ENCODE measurements at regions not wholly inside any gene's neighbourhood (a gene's known extent, or its start where the extent isn't known, plus 50 kb on each side); places are given as distances from the start of the nearest gene placed in this dataset.
A peak's percentile ranks its signal among the peaks of the same experiment; 100 is the strongest.
"Not testable (repeated sequence)": the region's sequence is repeated elsewhere in the genome, so short reads cannot be mapped to it uniquely, and the experiment has no call there.

DNA sequence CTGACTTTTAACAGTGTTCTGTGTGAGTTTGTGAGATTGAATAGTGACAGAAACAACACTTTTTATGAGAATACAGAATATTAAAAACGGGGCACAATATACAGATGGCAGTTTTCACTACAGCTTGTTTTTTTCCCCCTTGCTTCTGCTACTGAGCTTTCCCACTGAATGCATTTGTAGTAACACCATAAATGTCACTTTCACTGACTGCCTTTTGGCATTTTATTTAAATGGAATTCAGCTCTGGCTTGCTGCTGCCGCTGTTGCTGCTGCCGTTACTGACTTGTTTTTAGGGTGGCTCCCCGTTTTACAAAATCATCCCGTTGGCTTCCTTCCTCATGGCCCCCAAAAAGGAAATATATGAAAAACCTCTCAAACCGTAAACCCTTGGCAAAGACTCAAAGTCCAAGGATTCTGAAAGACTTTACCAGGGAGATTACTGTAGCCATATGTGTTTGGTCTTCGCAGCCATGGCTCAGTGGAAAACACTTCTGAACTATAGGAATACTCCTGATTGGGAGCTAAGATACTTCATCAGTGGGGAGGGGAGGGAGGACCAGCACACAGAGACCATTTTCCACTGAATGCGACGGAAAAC, 151.0 kb downstream of the NUF2 start:
- Histone ChIP-seq H3K9ac (ENCODE audit: low read depth in 2 of 2, low read length in 2 of 2) (no peak overlapping the region), H3K4me3 (no peak overlapping the region), H3K9me3 (no peaks in the 10 kb centered on the region), H3K4me1 (no peaks in the 10 kb centered on the region), H3K27me3 (no peaks in the 10 kb centered on the region), H3K36me3 (no peaks in the 10 kb centered on the region), H3K27ac (peak overlapping the region; percentile 28)
- no peak for DNase-seq
- intact Hi-C loops (cut with DNase I), result no loop called here
- TF ChIP-seq, protein P1, sequence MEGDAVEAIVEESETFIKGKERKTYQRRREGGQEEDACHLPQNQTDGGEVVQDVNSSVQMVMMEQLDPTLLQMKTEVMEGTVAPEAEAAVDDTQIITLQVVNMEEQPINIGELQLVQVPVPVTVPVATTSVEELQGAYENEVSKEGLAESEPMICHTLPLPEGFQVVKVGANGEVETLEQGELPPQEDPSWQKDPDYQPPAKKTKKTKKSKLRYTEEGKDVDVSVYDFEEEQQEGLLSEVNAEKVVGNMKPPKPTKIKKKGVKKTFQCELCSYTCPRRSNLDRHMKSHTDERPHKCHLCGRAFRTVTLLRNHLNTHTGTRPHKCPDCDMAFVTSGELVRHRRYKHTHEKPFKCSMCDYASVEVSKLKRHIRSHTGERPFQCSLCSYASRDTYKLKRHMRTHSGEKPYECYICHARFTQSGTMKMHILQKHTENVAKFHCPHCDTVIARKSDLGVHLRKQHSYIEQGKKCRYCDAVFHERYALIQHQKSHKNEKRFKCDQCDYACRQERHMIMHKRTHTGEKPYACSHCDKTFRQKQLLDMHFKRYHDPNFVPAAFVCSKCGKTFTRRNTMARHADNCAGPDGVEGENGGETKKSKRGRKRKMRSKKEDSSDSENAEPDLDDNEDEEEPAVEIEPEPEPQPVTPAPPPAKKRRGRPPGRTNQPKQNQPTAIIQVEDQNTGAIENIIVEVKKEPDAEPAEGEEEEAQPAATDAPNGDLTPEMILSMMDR (IDR thresholded peaks at IDR 0.05), result no peak

DNA sequence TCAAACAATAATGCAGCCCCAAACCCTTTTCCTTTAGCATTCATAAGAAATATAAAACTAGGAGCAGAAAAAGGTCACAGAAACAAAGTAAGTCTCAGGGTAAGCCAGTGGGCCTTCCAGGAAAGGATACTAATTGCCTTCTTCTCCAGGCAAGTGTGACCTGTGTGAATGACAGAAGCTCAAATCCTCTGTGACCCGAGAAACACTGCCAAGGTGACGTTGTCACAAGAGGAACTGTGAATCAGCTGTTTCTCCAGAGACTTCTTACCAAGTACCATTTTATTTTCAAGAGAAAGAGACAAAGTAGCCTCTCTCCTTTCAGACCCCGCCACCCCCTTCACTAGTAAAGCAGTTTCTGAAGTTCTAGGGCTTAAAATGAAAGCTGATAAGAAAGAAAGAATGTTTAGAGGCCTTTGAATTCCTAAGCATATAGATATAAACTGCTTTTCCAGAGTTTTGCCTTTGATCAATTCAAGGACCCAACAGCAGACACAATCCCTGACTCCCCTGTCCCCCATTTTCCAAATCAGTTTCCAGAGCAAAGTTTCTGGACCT, 155.6 kb downstream of the NUF2 start:
- Histone ChIP-seq H3K36me3 (no peaks in the 10 kb centered on the region), H3K4me3 (no peak overlapping the region), H3K27me3 (no peaks in the 10 kb centered on the region), H3K9me3 (no peaks in the 10 kb centered on the region), H3K4me1 (no peaks in the 10 kb centered on the region), H3K27ac (no peak overlapping the region), H3K9ac (ENCODE audit: low read depth in 2 of 2, low read length in 2 of 2) (no peak overlapping the region)
- intact Hi-C loops (cut with DNase I), result no loop called here
- no peak for DNase-seq
- TF ChIP-seq, protein P1 (IDR thresholded peaks at IDR 0.05), result no peak

DNA sequence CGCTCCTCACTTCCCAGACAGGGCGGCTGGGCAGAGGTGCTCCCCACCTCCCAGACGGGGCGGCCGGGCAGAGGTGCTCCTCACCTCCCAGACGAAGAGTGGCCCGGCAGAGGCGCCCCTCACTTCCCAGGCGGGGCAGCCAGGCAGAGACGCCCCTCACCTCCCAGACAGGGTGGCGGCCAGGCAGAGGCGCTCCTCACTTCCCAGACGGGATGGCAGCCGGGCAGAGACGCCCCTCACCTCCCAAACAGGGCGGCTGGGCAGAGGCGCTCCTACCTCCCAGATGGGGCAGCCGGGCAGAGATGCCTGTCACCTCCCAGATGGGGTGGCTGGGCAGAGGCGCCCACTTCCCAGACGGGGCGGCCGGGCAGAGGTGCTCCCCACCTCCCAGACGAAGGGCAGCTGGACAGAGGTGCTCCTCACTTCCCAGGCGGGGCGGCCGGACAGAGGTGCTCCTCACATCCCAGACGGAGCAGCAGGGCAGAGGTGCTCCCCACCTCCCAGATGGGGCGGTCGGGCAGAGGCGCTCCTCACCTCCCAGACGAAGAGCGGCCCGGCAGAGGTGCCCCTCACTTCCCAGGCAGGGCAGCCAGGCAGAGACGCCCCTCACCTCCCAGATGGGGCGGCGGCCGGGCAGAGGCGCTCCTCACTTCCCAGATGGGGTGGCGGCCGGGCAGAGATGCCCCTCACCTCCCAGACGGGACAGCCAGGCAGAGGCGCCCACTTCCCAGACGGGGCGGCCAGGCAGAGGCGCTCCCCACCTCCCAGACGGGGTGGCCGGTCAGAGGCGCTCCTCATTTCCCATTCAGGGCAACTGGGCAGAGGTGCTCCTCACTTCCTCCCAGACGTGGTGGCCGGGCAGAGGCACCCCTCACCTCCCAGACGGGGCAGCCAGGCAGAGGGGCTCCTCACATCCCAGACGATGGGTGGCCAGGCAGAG, 176.9 kb downstream of the NUF2 start:
- DNase-seq; H3K27me3 ChIP-seq; H3K9me3 ChIP-seq; intact Hi-C loops (cut with DNase I); H3K36me3 ChIP-seq; H3K4me3 ChIP-seq; H3K9ac ChIP-seq (ENCODE audit: low read depth in 2 of 2, low read length in 2 of 2); H3K27ac ChIP-seq; H3K4me1 ChIP-seq: not testable (repeated sequence)

DNA sequence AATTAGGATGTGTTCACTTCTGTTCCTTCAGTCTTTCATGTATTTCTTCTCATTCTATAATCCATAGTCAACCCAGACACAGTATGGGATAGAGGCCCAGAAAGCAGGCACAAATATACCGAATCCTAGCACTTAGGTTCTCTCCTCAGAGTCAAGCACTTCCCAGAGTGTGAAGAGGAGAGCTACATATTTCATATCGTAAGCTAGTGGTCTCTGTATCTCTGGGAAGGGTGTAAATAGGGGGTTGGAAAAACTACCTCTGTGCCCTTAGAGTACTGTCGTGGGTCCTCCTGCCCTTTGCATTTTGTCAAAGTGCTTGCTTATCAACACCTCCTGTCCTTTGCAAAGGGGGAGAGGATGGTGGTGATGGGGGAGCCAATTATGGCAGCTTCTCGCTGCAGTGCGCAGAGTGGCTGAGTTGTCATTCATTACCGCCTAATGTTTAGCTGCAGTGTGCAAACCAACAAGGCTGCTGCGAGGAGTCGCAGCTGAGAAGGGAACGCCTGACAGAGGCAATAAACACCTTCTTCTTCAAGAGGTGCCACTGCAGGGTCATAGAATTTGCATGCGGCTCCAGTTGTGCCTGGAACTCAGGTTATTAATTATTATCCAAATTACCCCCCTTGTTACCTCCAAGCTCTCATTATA, 182.7 kb downstream of the NUF2 start:
- Histone ChIP-seq H3K36me3 (no peaks in the 10 kb centered on the region), H3K4me1 (no peaks in the 10 kb centered on the region), H3K9me3 (no peaks in the 10 kb centered on the region), H3K27ac (no peak overlapping the region), H3K9ac (ENCODE audit: low read depth in 2 of 2, low read length in 2 of 2) (no peak overlapping the region), H3K4me3 (no peak overlapping the region), H3K27me3 (no peaks in the 10 kb centered on the region)
- no peak for DNase-seq
- intact Hi-C loops (cut with DNase I), result no loop called here
- TF ChIP-seq, protein P1 (IDR thresholded peaks at IDR 0.05), result no peak

DNA sequence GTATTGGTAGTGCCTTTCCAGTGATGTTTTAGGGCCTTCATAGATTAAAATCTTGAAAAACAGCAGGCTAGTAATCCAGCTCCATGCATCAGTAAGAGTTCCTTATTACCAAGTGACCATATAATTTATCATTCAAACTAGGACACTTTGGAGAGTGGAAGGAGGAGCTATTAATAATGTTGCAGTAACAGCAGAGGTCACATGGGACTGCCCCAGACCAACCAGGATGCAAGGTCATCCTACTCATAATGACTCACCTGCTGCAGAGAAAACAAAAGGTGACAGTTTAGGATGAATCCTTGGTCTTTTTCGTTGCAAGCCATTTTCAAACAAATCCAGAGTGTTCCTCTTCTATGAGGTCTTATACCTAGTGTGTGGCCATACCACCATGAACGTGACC, 187.4 kb downstream of the NUF2 start:
- DNase-seq, result no peak
- intact Hi-C loops (cut with DNase I), result no loop called here
- no peak overlapping the region for H3K27ac ChIP-seq
- H3K27me3 ChIP-seq, result no peaks in the 10 kb centered on the region
- H3K36me3 ChIP-seq, result no peaks in the 10 kb centered on the region
- H3K4me3 ChIP-seq, result no peak overlapping the region
- no peaks in the 10 kb centered on the region for H3K4me1 ChIP-seq
- no peak overlapping the region for H3K9ac ChIP-seq (ENCODE audit: low read depth in 2 of 2, low read length in 2 of 2)
- TF ChIP-seq, protein P1 (IDR thresholded peaks at IDR 0.05), result no peak
- H3K9me3 ChIP-seq, result no peaks in the 10 kb centered on the region
